B cell (primary cell): ENCODE measurements at regions not wholly inside any gene's neighbourhood (a gene's known extent, or its start where the extent isn't known, plus 50 kb on each side); places are given as distances from the start of the nearest gene placed in this dataset.

ENCODE experiments used
- CTCF ChIP-seq: fragments of 200-600 bp; IDR thresholded peaks from one replicate; pipeline ENCODE4 v1.8.0; 2022; ENCODE audit warnings: antibody characterized with exemption, mild to moderate bottlenecking
- EZH2 ChIP-seq: IDR thresholded peaks from 2 replicates; pipeline ENCODE4 v1.6.1; 2012; ENCODE audit warnings: borderline replicate concordance, low read depth, mild to moderate bottlenecking, moderate library complexity, low read length; ENCODE audit not compliant: insufficient read depth, poor library complexity, severe bottlenecking

GRCh38 chr14:87679866-87680265, 313.1 kb downstream of the GALC start:
- TF ChIP-seq CTCF (no peak), EZH2 (no peak)
